Neuron (in vitro differentiated cells): ENCODE measurements at regions not wholly inside any gene's neighbourhood (a gene's known extent, or its start where the extent isn't known, plus 50 kb on each side); places are given as distances from the start of the nearest gene placed in this dataset.

Source experiments
- H2AFZ ChIP-seq: one replicate; pipeline ENCODE4 v1.6.1; 2013; ENCODE audit warnings: low read depth, mild to moderate bottlenecking, inconsistent platforms, low read length, moderate library complexity
- H3K27me3 ChIP-seq: one replicate; pipeline ENCODE4 v1.6.1; 2013; ENCODE audit warnings: low read length; ENCODE audit not compliant: insufficient read depth
- H3K36me3 ChIP-seq: one replicate; pipeline ENCODE4 v1.6.1; 2013; ENCODE audit warnings: low read length; ENCODE audit not compliant: insufficient read depth
- H3K4me1 ChIP-seq: one replicate; pipeline ENCODE4 v1.6.1; 2013; ENCODE audit warnings: low read length; ENCODE audit not compliant: insufficient read depth
- H3K4me3 ChIP-seq: 2 replicates; pipeline ENCODE4 v1.5.1; 2013; ENCODE audit warnings: mild to moderate bottlenecking, low read length, moderate library complexity
- H3K9me3 ChIP-seq: one replicate; pipeline ENCODE4 v1.6.1; 2013; ENCODE audit warnings: low read length

DNA sequence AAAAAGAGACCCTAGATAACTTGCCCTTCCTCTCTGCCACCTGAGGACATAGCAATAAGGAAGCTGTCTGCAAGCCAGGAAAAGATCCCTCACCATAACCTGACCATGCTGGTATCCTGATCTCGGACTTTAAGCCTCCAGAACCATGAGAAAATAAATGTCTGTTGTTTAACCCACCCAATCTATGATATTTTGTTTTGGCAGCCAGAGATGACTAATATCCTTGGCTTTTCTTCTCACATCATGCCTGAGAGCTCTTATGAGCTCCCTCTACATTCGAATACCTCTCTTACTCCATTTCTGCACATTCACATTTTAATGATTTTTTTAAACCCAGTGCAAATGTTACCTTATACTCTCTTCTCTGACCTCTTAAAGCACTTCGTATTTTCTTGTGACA is 214.0 kb upstream of the CHRM2 start:
- Histone ChIP-seq H3K9me3 (no peaks in the 10 kb centered on the region), H3K4me3 (no peak overlapping the region), H3K4me1 (no peaks in the 10 kb centered on the region), H2AFZ (no peak overlapping the region), H3K27me3 (no peaks in the 10 kb centered on the region), H3K36me3 (no peaks in the 10 kb centered on the region)

DNA sequence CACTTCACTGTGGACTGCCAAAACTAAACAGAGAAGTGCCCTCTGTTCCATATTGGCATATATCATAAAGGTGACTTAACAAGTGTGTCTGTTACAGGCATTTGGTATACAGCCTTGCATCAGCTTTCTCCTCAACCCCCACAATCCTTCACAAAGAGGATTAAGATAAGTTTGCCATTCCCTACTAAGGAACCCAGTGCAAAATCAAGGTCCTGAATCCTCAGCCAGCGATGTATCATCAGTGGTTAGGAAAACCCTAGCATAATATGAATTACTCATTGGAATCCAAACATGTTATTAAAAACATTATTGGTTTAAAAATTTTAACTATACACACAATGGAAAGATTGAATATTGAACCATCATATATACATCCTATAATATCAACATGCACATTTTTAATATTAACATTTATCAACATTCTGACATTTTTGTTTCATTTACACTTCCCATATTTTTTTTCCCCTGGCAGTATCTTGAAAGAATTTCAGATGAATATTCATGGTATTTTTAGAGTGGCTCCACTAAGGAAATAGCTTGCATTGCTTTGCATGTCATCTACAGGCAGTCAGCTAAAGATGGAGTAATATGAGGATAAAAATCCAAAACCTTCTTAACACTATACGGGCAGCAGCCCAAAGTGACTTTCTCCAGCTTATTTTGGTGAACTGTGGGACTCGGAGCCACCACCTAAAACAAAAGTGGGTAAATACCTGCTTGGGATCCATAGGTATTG is 215.6 kb upstream of the CHRM2 start:
- no peaks in the 10 kb centered on the region for H3K27me3 ChIP-seq
- no peak overlapping the region for H2AFZ ChIP-seq
- H3K36me3 ChIP-seq: no peaks in the 10 kb centered on the region
- H3K4me3 ChIP-seq: no peak overlapping the region
- H3K9me3 ChIP-seq: no peaks in the 10 kb centered on the region
- no peaks in the 10 kb centered on the region for H3K4me1 ChIP-seq

GRCh38 chr7:136640977-136641376 is 227.5 kb upstream of the CHRM2 start:
- Histone ChIP-seq H3K9me3 (no peaks in the 10 kb centered on the region), H3K4me1 (no peaks in the 10 kb centered on the region), H3K27me3 (no peaks in the 10 kb centered on the region), H2AFZ (no peak overlapping the region), H3K4me3 (no peak overlapping the region), H3K36me3 (no peaks in the 10 kb centered on the region)

GRCh38 chr7:136637813-136638212 is 230.6 kb upstream of the CHRM2 start:
- H3K9me3 ChIP-seq: no peaks in the 10 kb centered on the region
- no peak overlapping the region for H2AFZ ChIP-seq
- no peak overlapping the region for H3K4me3 ChIP-seq
- H3K36me3 ChIP-seq: no peaks in the 10 kb centered on the region
- H3K4me1 ChIP-seq: no peaks in the 10 kb centered on the region
- H3K27me3 ChIP-seq: no peaks in the 10 kb centered on the region

- Histone ChIP-seq H3K27me3 (no peaks in the 10 kb centered on the region), H2AFZ (no peak overlapping the region), H3K4me3 (no peak overlapping the region), H3K4me1 (no peaks in the 10 kb centered on the region), H3K36me3 (no peaks in the 10 kb centered on the region), H3K9me3 (no peaks in the 10 kb centered on the region)
Observed at GRCh38 chr7:136635751-136636150, 232.7 kb upstream of the CHRM2 start.

GRCh38 chr7:136618818-136619217 is 249.6 kb upstream of the CHRM2 start:
- H3K9me3 ChIP-seq: no peaks in the 10 kb centered on the region
- no peak overlapping the region for H2AFZ ChIP-seq
- H3K4me3 ChIP-seq: no peak overlapping the region
- no peaks in the 10 kb centered on the region for H3K27me3 ChIP-seq
- no peaks in the 10 kb centered on the region for H3K36me3 ChIP-seq
- H3K4me1 ChIP-seq: no peaks in the 10 kb centered on the region

GRCh38 chr7:136617176-136617575 is 251.3 kb upstream of the CHRM2 start:
- no peak overlapping the region for H2AFZ ChIP-seq
- H3K4me3 ChIP-seq: no peak overlapping the region
- H3K27me3 ChIP-seq: no peaks in the 10 kb centered on the region
- H3K36me3 ChIP-seq: no peaks in the 10 kb centered on the region
- H3K9me3 ChIP-seq: no peaks in the 10 kb centered on the region
- no peaks in the 10 kb centered on the region for H3K4me1 ChIP-seq

GRCh38 chr7:136605532-136606329 is 262.7 kb upstream of the CHRM2 start:
- Histone ChIP-seq H3K4me1 (no peaks in the 10 kb centered on the region), H3K4me3 (no peak overlapping the region), H3K9me3 (no peaks in the 10 kb centered on the region), H2AFZ (no peak overlapping the region), H3K36me3 (no peaks in the 10 kb centered on the region), H3K27me3 (no peaks in the 10 kb centered on the region)

GRCh38 chr7:136601772-136602171 is 266.7 kb upstream of the CHRM2 start:
- Histone ChIP-seq H3K9me3 (no peaks in the 10 kb centered on the region), H3K4me3 (no peak overlapping the region), H3K4me1 (no peaks in the 10 kb centered on the region), H2AFZ (no peak overlapping the region), H3K36me3 (no peaks in the 10 kb centered on the region), H3K27me3 (no peaks in the 10 kb centered on the region)

DNA sequence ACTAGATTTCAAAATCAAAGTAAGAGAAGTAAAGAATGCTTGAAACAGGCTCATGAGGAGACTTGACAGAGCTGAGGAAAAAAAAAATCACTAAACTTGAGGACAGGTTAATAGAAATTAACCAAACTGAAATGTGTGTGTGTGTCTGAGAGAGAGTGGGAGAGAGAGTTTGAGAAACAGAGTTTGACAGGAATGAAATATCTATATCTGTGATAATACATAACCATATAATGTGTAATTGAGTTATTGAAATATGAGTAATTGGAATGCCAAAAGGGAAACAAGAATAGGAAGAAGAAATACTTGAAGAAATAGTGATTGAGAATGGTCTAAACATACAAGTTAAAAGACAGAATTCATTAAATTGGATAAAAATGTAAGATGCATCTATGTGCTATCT is 268.0 kb upstream of the CHRM2 start:
- H2AFZ ChIP-seq: no peak overlapping the region
- no peak overlapping the region for H3K4me3 ChIP-seq
- no peaks in the 10 kb centered on the region for H3K9me3 ChIP-seq
- no peaks in the 10 kb centered on the region for H3K4me1 ChIP-seq
- H3K36me3 ChIP-seq: no peaks in the 10 kb centered on the region
- no peaks in the 10 kb centered on the region for H3K27me3 ChIP-seq

DNA sequence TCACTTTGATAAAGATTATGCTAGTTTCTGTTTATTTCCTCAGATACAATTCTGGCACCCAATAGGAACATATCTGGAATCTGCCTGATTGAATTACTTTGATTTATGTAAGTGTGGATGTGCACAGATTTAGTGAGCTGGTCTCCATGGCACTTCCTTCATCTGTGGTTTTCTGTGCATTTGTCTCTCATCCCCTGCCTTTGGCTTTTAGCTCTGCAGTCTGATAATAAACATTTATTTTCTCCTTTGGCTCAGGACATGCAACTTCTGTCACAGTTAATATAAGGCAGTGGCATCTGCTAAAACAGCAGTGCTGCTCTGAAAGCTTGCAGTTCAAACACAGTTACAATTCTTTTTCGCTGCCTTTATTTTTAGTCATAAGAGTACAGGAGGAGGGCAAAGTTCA is 273.7 kb upstream of the CHRM2 start:
- H3K9me3 ChIP-seq: no peaks in the 10 kb centered on the region
- H3K27me3 ChIP-seq: no peaks in the 10 kb centered on the region
- no peak overlapping the region for H2AFZ ChIP-seq
- no peaks in the 10 kb centered on the region for H3K4me1 ChIP-seq
- no peaks in the 10 kb centered on the region for H3K36me3 ChIP-seq
- H3K4me3 ChIP-seq: no peak overlapping the region

- no peak overlapping the region for H3K4me3 ChIP-seq
- no peaks in the 10 kb centered on the region for H3K9me3 ChIP-seq
- no peak overlapping the region for H2AFZ ChIP-seq
- H3K4me1 ChIP-seq: no peaks in the 10 kb centered on the region
- H3K36me3 ChIP-seq: no peaks in the 10 kb centered on the region
- H3K27me3 ChIP-seq: no peaks in the 10 kb centered on the region
Observed at GRCh38 chr7:136588216-136588615, 280.2 kb upstream of the CHRM2 start.

DNA sequence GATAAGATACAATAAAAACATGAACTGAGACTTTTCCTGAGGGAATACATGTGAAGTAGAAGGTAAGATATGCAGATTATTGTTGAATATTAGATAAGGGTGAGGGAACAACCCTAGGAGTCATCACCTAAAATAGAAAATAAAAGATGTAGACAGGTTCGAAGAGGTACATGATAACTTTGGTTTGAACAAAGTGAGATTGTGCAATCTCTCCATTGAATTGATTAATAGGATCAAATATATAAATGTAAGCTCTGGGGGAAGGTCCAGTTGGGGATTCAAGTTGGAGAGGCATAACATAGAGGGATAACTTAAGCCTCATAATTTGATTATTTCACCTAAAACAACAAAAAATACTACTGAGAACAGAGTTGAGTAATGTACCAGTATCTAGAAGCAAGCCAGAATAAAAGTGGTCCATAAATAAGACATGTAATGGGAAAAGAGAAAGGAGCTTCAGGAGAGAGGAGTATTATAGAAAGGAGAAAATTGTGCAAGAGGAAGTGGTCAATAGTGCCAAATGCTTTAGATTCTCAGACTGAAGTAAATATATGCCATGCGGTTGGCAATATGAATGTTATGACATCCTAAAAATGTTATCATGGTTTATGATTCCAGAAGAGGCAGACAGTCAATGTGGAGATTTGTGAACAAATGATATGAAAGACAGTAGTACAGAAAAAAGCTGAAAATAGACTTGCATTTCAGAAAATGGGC is 282.3 kb upstream of the CHRM2 start:
- no peak overlapping the region for H3K4me3 ChIP-seq
- H3K27me3 ChIP-seq: no peaks in the 10 kb centered on the region
- H3K9me3 ChIP-seq: no peaks in the 10 kb centered on the region
- H3K4me1 ChIP-seq: no peaks in the 10 kb centered on the region
- H3K36me3 ChIP-seq: no peaks in the 10 kb centered on the region
- no peak overlapping the region for H2AFZ ChIP-seq
